NCI-H187 (cell line): ENCODE measurements at regions not wholly inside any gene's neighbourhood (a gene's known extent, or its start where the extent isn't known, plus 50 kb on each side); places are given as distances from the start of the nearest gene placed in this dataset.
"Not testable (repeated sequence)": the region's sequence is repeated elsewhere in the genome, so short reads cannot be mapped to it uniquely, and the experiment has no call there.

Source experiments
- DNase-seq, 2 experiments: peaks; one replicate each; lab custom pipeline; 2025; lab: John Stamatoyannopoulos, UW

DNA sequence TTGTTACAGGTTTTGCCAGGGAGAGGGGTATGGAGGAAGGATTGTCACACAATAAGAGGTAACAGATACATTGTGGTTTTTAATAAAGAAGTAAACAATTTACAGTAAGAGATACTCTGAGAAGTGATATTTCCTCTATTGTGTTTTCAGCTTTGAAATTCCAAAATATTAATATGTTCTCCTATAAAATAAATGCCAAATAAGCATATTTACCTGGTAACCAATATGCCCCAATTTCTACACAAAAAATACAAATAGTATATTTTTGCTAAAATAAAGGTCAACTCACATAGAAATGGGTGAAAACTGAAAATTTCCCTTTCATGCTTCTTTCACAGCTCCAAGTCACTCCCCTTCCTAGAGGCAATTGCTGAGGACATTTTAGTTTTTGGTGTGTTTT is 437.4 kb upstream of the UBE2E2 start:
- no peak for DNase-seq

DNA sequence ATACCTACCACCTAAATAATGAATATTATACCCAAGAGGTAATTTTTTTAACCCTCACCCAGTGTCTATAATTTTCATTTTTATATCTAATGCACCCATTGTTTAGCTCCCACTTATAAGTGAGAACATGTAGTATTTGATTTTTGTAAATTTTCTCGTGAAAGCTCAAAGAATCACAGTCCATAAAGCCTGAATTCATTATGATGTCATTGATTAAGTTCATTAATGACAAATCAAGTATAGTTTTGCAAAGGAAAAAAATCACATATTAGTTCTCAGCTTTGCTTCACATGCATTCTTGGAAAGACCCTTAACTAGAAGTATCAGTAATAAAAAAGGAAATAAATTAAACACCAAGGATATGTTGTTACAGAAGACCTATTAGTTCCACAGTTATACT is 425.3 kb upstream of the UBE2E2 start:
- DNase-seq = no peak

DNA sequence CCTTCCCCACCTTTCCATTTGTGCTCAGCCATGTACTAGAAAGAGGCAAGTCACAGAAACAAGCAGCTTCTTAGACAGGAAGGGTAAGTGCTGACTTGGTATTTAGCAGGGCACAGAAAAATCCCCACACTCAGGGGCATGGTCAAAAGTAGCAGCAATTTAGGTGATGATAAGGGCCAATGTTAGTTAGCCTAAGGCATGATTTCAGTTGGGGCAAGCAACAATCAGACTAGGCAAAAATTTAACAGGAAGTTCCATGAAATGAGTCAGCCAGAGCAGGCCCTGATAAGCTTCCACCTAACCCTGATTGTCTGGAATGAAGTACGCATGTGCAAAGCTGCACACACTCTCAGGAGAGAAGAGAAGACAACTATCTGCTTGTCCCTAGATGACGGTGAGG is 423.4 kb upstream of the UBE2E2 start:
- no peak for DNase-seq

DNA sequence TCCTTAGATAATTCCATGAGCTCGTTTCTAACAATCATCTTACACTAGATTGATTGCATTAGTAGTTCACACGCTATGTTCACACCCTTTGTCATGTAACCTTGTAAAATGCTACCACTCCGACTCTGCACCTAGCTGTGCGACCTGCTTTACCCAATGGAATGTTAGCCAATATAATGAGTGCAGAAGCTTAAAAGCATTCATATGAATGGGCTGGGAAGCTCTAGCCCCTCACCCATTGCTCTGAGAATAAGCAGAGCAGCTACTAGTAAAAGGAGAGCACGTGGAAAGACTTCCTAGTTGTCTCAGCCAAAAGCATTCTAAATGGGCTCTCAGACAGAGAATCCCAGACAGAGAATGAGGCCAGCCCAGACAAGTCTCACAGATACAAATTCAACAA is 410.6 kb upstream of the UBE2E2 start:
- DNase-seq = no peak

DNA sequence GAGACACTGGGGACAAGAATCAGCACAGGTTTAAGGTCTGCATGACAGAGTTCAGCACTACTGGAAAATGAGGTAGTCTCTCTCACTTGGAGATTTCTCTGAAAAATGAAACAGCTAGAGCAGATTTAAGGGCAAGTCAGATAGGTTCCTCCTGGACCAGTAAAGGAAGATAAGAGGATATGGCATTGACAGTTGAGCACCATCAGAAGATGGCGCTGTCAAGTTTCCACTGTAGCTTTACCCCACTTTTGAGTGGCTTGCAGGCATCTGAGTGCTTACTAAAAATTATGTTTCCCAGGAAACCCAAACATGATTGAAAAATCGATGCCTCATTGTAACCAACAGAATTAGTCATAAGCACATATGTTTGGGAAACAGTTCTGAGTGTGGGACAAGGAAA is 407.2 kb upstream of the UBE2E2 start:
- no peak for DNase-seq

DNA sequence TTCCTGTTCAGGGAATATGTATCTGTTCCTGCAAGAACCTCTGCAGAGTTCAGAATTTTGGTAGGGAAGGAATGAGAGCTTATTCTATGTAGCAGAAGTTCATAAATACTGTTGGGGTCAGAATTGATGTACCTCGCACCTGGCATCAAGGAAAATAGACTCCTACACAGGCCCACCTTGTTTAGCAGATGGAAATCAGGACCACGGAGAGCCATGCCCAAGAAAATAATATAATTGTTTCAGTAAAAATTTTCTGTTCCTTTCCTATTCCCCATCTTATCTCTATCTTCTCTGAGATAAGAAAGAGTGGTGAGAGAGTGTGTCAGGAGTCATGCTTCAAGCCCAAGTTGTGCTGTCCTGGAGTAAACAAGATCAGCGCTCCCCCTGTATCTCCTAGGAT is 404.7 kb upstream of the UBE2E2 start:
- DNase-seq = no peak

DNA sequence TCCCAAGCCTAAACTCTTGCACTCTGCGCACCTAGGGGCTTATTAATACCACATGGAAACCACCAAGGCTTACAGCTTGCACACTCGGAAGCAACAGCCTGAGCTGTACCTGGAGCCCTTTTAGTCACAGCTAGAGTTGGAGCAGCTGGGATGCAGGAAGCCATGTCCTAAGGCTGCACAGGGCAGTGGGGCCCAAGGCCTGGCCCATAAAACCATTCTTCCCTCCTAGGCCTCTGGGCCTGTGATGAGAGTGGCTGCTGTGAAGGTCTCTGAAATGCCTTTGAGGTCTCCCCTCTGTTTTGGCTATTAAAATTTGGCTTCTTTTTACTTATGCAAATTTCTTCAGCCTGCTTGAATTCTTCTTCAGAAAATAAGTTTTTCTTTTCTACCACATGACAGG is 383.9 kb upstream of the UBE2E2 start:
- DNase-seq = no peak

DNA sequence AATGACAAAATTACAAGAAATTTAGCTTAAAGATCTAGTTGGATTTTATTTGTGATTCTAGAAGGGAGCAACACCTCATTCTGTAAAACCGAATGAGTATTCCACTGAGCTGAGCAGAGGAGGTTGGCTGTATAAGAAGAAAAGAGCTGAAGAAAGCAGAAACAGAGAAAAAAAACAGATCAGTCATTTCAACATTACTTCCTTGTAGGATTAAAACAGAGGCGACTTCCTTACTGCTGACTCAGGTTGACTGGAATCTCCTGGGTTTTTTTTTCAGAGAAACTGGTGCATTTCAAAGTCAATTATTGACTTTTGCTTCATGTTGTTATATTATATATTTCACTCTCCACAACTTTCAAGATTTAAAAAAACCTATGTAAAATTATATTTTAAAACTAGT is 368.1 kb upstream of the UBE2E2 start:
- no peak for DNase-seq

DNA sequence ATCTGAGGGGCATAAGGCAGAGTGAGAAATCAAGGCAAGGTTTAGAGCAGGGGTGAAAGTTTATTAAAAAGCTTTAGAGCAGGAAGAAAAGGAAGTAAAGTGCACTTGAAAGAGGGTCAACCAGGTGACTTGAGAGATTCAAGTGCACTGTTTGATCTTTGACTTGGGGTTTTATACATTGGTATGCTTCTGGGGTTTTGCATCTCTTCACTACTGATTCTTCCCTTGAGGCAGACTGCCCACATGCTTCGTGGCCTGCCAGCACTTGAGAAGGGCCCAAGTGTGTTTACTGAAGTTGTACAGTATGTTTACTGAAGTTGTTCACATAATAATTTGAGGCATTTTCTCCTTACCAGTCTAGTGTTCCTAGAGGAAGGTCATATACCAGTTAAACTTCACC is 367.0 kb upstream of the UBE2E2 start:
- DNase-seq = no peak

- no peak for DNase-seq
These were observed 359.3 kb upstream of the UBE2E2 start for GRCh38 chr3:22843854-22844253.

- DNase-seq = no peak
These were observed 356.6 kb upstream of the UBE2E2 start for GRCh38 chr3:22846566-22846965.

GRCh38 chr3:22849583-22849982 is 353.5 kb upstream of the UBE2E2 start:
- not testable (repeated sequence) for DNase-seq

GRCh38 chr3:22856811-22857210 is 346.3 kb upstream of the UBE2E2 start:
- no peak for DNase-seq

GRCh38 chr3:22858486-22858885 is 344.6 kb upstream of the UBE2E2 start:
- no peak for DNase-seq

- no peak for DNase-seq
These were observed 343.5 kb upstream of the UBE2E2 start for GRCh38 chr3:22859618-22860017.

GRCh38 chr3:22861426-22861825 is 341.7 kb upstream of the UBE2E2 start:
- no peak for DNase-seq

DNA sequence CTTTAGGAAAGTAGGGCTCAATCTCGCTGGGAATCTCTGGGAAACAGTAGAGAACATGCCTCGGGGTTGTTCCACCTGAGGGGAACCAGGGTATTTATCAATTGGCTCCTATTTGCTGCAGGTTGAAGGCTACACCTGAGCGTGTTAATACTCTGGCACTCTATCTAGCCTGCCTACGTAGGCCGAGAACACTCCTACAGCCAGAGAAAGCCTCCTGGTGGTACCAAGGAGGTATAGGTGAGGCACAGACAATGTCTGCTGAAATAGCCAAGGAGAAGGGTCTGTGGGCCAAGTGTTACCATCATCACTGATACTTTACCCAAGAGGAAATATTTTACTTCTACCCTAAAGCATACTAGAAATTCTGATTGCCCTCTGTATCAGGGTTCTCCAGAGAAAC is 341.0 kb upstream of the UBE2E2 start:
- no peak for DNase-seq

DNA sequence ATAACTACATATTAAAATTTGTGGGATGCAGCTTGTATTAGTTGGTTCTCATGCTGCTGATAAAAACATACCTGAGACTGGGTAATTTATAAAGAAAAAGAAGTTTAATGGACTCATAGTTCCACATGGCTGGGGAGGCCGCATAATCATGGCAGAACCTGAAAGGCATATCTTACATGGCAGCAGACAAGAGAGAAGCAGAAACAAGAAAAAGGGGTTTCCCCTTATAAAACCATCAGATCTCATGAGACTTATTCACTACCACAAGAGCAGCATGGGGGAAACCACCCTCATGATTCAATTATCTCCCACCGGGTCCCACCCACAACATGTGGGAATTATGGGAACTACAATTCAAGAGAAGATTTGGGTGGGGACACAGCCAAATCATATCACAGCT is 320.3 kb upstream of the UBE2E2 start:
- DNase-seq = not testable (repeated sequence)

GRCh38 chr3:22885039-22885438 is 318.1 kb upstream of the UBE2E2 start:
- no peak for DNase-seq

DNA sequence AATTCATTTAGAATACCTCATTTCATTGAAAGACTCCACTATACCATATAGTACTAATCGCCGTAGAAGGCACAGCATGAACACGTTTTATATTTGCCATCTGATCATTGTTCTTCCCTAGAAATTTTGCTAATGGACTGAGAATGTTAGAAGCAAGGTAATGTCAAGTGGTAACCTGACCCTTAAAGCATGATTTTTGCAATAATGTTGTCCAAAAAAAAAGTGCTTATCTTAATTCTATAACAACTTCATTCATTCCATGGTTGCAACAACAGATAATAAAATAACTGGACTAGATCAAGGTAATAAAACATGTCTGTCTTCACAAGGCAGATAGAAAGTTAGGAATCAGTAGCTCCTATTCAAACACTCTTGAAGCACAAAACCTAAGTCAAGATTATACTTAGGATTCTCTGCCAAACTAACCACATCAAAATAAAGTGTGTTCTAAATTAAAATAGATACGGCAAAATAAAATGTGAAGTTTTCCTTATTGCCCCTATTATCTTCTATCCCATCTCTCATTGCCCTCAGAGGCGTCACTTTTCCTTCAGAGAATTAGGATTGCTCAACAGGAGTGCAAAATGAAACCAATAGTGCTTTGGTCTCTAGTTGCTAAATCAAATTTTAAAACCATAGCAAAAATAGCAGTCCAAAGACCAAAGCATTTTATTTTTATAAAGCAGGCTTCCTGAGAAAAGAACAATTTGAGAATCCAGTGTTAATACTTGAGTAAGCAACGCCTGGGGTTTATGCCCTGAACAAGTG is 317.4 kb upstream of the UBE2E2 start:
- DNase-seq = no peak

GRCh38 chr3:22886439-22887068 is 316.6 kb upstream of the UBE2E2 start:
- DNase-seq = no peak

DNA sequence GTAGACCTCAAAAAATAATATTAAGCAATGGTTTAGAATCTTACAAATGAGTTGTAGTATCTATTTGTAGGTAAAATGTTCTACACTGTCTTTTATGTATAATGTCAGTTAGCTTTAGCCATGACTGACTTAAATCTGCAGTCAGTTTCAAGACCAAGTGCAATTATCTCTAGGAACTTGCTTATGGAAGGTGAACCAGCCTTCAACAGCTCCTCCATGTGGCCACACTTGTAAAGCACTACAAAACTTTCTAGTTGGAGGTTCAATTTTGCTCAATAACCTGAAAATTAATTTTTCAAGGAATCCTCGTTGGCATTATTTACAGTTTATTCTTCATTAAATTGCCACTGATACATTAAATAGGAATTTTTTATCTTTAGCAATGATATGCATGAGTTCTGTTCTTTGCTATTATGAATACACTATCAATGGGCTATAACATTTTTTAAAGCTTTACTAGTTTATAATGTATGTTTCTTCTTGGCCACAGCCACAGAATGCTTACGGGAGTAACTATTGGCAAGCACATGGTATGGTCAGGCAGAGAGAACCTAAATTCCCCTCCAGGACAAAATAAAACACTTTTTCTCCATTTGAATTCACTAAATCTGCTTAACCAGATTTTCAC is 315.3 kb upstream of the UBE2E2 start:
- no peak for DNase-seq

DNA sequence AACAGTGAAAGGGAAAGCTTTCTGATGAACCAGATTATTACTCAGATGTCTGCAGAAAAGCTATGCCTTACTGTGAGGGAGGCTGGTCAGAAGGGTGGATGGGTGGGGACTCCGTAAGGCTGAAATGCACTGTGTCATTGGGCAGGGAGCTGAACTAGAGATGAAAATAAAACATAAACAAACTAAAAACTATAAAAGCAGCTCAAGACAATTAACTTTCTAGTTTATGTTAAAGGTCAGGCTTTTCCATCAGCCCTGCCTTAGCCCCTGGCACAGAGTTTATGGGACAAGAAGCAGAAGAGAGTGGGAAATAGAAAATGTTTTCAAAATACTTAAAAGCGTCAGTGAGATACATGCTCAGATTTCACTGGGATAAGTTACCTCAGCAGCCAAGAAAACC is 310.0 kb upstream of the UBE2E2 start:
- DNase-seq = no peak
